Esophagus squamous epithelium (tissue), 5 donors: ENCODE measurements at regions not wholly inside any gene's neighbourhood (a gene's known extent, or its start where the extent isn't known, plus 50 kb on each side); places are given as distances from the start of the nearest gene placed in this dataset.

ENCODE experiments used
- DNase-seq: peaks from one replicate; lab custom pipeline; 2025; lab: John Stamatoyannopoulos, UW
- H3K27ac ChIP-seq, 4 donors: fragments of 200-600 bp; sonication (generic); one replicate each; pipeline ENCODE4 v1.5.1; 2016 to 2019; ENCODE audit warnings: mild to moderate bottlenecking in 1 of 4
- H3K27me3 ChIP-seq, 4 donors: fragments of 200-600 bp; sonication (generic); 1 replicate in 3 of 4; 2 replicates in 1 of 4; pipeline versions ENCODE4 v1.5.1 to v1.6.0; 2017 to 2021; ENCODE audit warnings: antibody characterized with exemption in 1 of 4
- H3K36me3 ChIP-seq, 3 donors: fragments of 200-600 bp; sonication (generic); one replicate each; pipeline ENCODE4 v1.5.1; 2016 to 2019
- H3K4me1 ChIP-seq, 3 donors: fragments of 200-600 bp; sonication (generic); one replicate each; pipeline ENCODE4 v1.5.1; 2017 to 2019
- H3K4me3 ChIP-seq, 4 donors: fragments of 200-600 bp; sonication (generic); 1 replicate in 3 of 4; 2 replicates in 1 of 4; pipeline ENCODE4 v1.5.1; 2016 to 2019; ENCODE audit warnings: mild to moderate bottlenecking in 2 of 4, moderate library complexity in 1 of 4
- H3K9me3 ChIP-seq, 3 donors: fragments of 200-600 bp; sonication (generic); one replicate each; pipeline ENCODE4 v1.5.1; 2016 to 2019
- POLR2A ChIP-seq, 4 donors: fragments of 450-650 bp; IDR thresholded peaks; one replicate each; pipeline ENCODE4 v1.6.1; 2017; ENCODE audit warnings: antibody characterized with exemption in 4 of 4, mild to moderate bottlenecking in 4 of 4, moderate library complexity in 3 of 4
- WGBS, 2 donors: methylation state at CpG; one replicate each; pipeline ENCODE4 v1.1.5; 2018; 5-methylcytosine and 5-hydroxymethylcytosine counted together
- intact Hi-C: fragments of 100-400 bp; cut with DNase I; formaldehyde crosslinking; loops from one replicate; pipeline ENCODE4 v1.15.0; 2022
- TF ChIP-seq, protein P1 (sequence below), 6 experiments: fragments of 450-650 bp in 4 of 6; fragments of 200-600 bp in 2 of 6; sonication (generic) in 2 of 6; IDR thresholded peaks; one replicate each; pipeline ENCODE4 v1.5.1; 2016 to 2019; ENCODE audit warnings: antibody characterized with exemption in 6 of 6, mild to moderate bottlenecking in 4 of 6, moderate library complexity in 4 of 6
- donor health status: DM: yes; HTN: yes; CAD: no.

- H3K36me3 ChIP-seq: no peaks in the 10 kb centered on the region
Measured at GRCh38 chr16:26905336-26905735, 161.4 kb upstream of the C16orf82 start.

DNA sequence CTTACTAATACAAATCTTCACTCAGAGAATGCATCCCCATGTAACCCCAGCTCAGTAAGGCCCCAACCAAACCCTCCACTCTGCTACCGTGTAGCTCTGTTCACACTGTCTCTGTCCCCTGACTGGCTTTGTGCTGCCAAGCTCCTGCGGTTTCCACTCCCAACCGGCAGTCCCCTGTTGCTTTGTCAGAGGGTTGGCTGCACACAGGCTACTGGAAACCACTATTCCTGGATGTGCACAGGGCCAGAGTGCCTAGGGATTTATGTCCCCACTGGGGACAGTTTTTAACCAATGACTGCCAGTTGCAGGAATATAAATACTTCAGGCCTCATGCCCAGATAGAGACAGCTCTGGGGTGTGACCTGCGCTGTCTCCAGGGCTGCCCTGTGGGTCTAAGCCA, 157.1 kb upstream of the C16orf82 start:
- 73 to 75% methylated on average over 3 to 4 of the region's 4 CpGs for WGBS, 2 donors
- H3K4me3 ChIP-seq: no peak overlapping the region

More at GRCh38 chr16:26905336-26905735, 161.4 kb upstream of the C16orf82 start:
- H3K27me3 ChIP-seq: no peaks in the 10 kb centered on the region
- DNase-seq: no peak
- TF ChIP-seq, protein P1, sequence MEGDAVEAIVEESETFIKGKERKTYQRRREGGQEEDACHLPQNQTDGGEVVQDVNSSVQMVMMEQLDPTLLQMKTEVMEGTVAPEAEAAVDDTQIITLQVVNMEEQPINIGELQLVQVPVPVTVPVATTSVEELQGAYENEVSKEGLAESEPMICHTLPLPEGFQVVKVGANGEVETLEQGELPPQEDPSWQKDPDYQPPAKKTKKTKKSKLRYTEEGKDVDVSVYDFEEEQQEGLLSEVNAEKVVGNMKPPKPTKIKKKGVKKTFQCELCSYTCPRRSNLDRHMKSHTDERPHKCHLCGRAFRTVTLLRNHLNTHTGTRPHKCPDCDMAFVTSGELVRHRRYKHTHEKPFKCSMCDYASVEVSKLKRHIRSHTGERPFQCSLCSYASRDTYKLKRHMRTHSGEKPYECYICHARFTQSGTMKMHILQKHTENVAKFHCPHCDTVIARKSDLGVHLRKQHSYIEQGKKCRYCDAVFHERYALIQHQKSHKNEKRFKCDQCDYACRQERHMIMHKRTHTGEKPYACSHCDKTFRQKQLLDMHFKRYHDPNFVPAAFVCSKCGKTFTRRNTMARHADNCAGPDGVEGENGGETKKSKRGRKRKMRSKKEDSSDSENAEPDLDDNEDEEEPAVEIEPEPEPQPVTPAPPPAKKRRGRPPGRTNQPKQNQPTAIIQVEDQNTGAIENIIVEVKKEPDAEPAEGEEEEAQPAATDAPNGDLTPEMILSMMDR (IDR thresholded peaks at IDR 0.05): no peak
- TF ChIP-seq POLR2A (IDR thresholded peaks at IDR 0.05): no peak
- WGBS, 2 donors: 43 to 52% methylated on average over 2 of the region's 2 CpGs
- H3K4me1 ChIP-seq: no peaks in the 10 kb centered on the region
- H3K9me3 ChIP-seq: no peaks in the 10 kb centered on the region
- no peak overlapping the region for H3K4me3 ChIP-seq
- no peak overlapping the region for H3K27ac ChIP-seq
- intact Hi-C loops: no loop called here

DNA sequence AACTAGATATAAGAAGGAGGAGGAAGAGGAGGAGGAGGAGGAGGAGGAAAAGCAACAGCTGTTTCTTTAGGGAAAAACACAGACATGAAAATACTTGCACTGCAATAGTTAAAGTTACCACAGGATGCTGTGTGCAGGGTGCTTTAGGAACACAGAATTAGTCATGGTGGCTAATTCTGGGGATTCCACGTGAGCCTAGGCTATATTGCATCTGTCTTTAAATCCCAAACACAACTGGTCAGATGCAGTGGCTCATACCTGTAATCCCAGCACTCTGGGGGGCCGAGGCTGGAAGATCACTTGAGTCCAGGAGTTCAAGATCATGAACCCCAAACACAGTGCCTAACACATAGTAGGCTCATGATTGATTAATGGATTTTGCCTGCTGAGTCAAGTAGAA, 155.3 kb upstream of the C16orf82 start:
- Histone ChIP-seq H3K4me3 (no peak overlapping the region), H3K27me3 (no peaks in the 10 kb centered on the region), H3K9me3 (no peaks in the 10 kb centered on the region), H3K36me3 (no peaks in the 10 kb centered on the region), H3K4me1 (peaks cover 0 to 5% (median 0%) of the 10 kb centered on the region in 3 donors), H3K27ac (no peak overlapping the region)
- TF ChIP-seq, protein P1 (IDR thresholded peaks at IDR 0.05): no peak
- intact Hi-C loops: no loop called here
- no peak for DNase-seq
- 37 to 48% methylated on average over 2 of the region's 2 CpGs for WGBS, 2 donors

More for the DNA sequence above, 157.1 kb upstream of the C16orf82 start:
- intact Hi-C loops: no loop called here
- H3K27me3 ChIP-seq: no peaks in the 10 kb centered on the region
- H3K4me1 ChIP-seq: peaks cover 0 to 5% (median 0%) of the 10 kb centered on the region in 3 donors
- no peaks in the 10 kb centered on the region for H3K36me3 ChIP-seq
- no peak overlapping the region for H3K27ac ChIP-seq
- no peak for DNase-seq
- no peaks in the 10 kb centered on the region for H3K9me3 ChIP-seq
- TF ChIP-seq POLR2A (IDR thresholded peaks at IDR 0.05): no peak
- TF ChIP-seq, protein P1 (IDR thresholded peaks at IDR 0.05): no peak

DNA sequence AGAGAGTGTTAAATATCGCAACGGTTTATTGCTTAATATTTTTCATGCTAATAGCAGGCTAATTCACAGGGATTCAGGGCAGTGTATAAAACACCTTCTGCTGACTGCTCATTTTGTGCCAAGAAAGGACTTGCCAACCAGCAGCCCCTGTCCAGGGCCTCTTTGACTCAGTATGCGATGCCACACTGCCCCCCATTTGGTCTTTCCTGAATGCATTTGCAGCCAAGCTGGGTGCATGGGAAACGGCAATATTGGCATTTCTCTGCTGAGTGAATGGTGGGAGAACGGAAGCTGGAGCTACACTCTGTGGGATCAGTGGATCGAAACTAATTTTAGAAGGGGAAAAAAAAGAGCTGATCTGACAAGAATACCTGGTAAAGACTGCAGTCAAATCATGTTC, 152.9 kb upstream of the C16orf82 start:
- Histone ChIP-seq H3K4me1 (peaks cover 0 to 5% (median 0%) of the 10 kb centered on the region in 3 donors), H3K27ac (no peak overlapping the region), H3K9me3 (no peaks in the 10 kb centered on the region), H3K27me3 (no peaks in the 10 kb centered on the region), H3K36me3 (no peaks in the 10 kb centered on the region), H3K4me3 (no peak overlapping the region)
- no peak for TF ChIP-seq POLR2A (IDR thresholded peaks at IDR 0.05)
- TF ChIP-seq, protein P1 (IDR thresholded peaks at IDR 0.05): no peak
- no peak for DNase-seq
- intact Hi-C loops: no loop called here
- 26 to 49% methylated on average over 6 of the region's 6 CpGs for WGBS, 2 donors

DNA sequence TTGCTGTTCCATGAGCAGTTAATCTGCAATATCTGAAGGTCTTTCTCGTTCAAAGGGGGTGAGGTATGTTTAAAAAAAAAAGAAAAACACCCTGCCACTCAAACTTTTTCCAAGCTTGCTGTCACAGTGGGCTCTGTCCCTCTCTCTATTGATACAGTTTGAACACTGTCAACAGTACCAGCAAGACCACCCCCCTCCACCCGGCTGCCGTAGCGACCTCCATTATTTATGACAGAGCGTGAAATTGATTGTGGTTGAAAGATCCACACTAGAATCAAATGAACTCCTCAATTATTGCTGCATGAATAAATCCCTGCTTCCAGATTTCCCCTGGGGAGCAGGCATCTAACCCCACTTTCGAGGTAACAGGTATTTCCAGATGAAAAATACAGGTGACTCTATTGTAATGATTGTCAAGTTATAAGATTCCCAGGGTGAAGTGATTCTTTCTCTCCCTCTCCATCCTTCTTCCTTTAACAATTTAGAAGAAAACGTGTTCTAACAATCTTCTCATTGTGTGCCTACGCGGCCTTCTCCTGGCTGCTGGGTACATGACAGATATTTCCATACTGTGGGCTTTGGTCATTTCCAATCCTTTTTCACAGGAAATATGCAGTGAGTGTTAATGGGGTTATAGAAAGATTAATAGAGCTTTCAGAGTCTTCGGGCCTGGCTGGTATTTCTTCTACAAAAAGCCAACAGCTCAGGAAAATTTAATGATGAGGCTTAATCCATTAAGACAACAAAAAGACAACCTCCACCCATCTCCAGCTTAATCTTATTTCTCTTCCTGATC, 135.7 kb upstream of the C16orf82 start:
- Histone ChIP-seq H3K27ac (no peak overlapping the region), H3K27me3 (no peaks in the 10 kb centered on the region), H3K4me3 (no peak overlapping the region), H3K4me1 (no peaks in the 10 kb centered on the region), H3K36me3 (no peaks in the 10 kb centered on the region), H3K9me3 (no peaks in the 10 kb centered on the region)
- TF ChIP-seq, protein P1 (IDR thresholded peaks at IDR 0.05): no peak
- no peak for TF ChIP-seq POLR2A (IDR thresholded peaks at IDR 0.05)
- WGBS, 2 donors: 61 to 70% methylated on average over 9 to 10 of the region's 10 CpGs
- intact Hi-C loops: no loop called here
- no peak for DNase-seq
